ENCODE measurements at regions not wholly inside any gene's neighbourhood (a gene's known extent, or its start where the extent isn't known, plus 50 kb on each side); places are given as distances from the start of the nearest gene placed in this dataset.
"Not testable (repeated sequence)": the region's sequence is repeated elsewhere in the genome, so short reads cannot be mapped to it uniquely, and the experiment has no call there.

DNA sequence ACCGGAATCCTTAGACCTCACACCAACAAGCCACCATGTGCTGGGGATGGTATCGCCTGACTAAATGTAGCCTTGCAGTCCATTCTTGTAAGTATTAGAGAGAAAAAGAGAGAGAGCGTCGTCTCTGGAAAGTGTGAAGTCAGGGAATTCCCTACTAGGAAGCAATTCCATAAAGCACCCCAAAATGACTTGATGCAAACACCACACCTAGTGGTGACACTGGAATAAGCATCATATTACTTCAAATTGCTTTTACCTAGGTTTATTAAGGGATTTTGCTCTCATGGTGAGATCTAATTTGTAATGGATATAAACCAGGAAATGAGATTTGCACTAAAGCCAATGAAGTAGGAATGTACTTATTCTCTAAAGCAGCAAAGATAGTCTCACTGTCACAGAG lies 111.4 kb upstream of the METTL9 start:
- H3K9ac ChIP-seq (ENCODE audit: low read length); H3K27ac ChIP-seq (ENCODE audit: low read depth, low read length); H3K4me1 ChIP-seq (ENCODE audit: control insufficient read depth, insufficient read depth, low read length); H3K36me3 ChIP-seq (ENCODE audit: control insufficient read depth, insufficient read depth, low read length); H3K4me3 ChIP-seq (ENCODE audit: low read length); H3K27me3 ChIP-seq (ENCODE audit: control insufficient read depth, insufficient read depth, low read length): not testable (repeated sequence)

- H3K4me3 ChIP-seq (ENCODE audit: low read length); H3K27ac ChIP-seq (ENCODE audit: low read depth, low read length); H3K4me1 ChIP-seq (ENCODE audit: control insufficient read depth, insufficient read depth, low read length); H3K36me3 ChIP-seq (ENCODE audit: control insufficient read depth, insufficient read depth, low read length); H3K27me3 ChIP-seq (ENCODE audit: control insufficient read depth, insufficient read depth, low read length); H3K9ac ChIP-seq (ENCODE audit: low read length): not testable (repeated sequence)
Observed at GRCh38 chr16:21499046-21499445, 100.3 kb upstream of the METTL9 start.

GRCh38 chr16:21501223-21501868 lies 98.0 kb upstream of the METTL9 start:
- H3K9ac ChIP-seq (ENCODE audit: low read length); H3K4me1 ChIP-seq (ENCODE audit: control insufficient read depth, insufficient read depth, low read length); H3K27me3 ChIP-seq (ENCODE audit: control insufficient read depth, insufficient read depth, low read length); H3K36me3 ChIP-seq (ENCODE audit: control insufficient read depth, insufficient read depth, low read length): not testable (repeated sequence)
- peak overlapping the region; percentile 93 for H3K27ac ChIP-seq (ENCODE audit: low read depth, low read length)
- H3K4me3 ChIP-seq (ENCODE audit: low read length) = peak overlapping the region; percentile 77

- Histone ChIP-seq H3K27me3 (ENCODE audit: control insufficient read depth, insufficient read depth, low read length) (no peaks in the 10 kb centered on the region), H3K36me3 (ENCODE audit: control insufficient read depth, insufficient read depth, low read length) (no peaks in the 10 kb centered on the region), H3K4me1 (ENCODE audit: control insufficient read depth, insufficient read depth, low read length) (peaks cover 2% of the 10 kb centered on the region), H3K27ac (ENCODE audit: low read depth, low read length) (peak overlapping the region; percentile 93), H3K4me3 (ENCODE audit: low read length) (peak overlapping the region; percentile 77), H3K9ac (ENCODE audit: low read length) (peak overlapping the region; percentile 56)
Observed at GRCh38 chr16:21501869-21502667, 97.3 kb upstream of the METTL9 start.

DNA sequence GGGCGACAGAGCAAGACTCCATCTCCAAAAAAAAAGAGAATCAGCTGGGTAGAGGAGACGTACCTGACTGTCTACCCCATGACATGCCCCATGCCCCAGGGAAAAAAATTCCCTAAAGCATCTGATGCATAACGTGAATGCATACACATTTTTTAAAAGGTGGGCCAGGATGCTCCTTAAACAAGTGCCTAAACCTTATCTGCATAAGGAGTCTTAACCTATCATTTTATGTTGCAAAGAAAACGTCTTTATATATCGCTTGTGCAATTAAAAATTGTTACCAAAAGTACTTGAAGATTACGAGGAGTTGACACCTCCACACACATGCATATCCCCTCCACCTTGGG lies 95.8 kb upstream of the METTL9 start:
- H3K27me3 ChIP-seq (ENCODE audit: control insufficient read depth, insufficient read depth, low read length); H3K4me1 ChIP-seq (ENCODE audit: control insufficient read depth, insufficient read depth, low read length); H3K9ac ChIP-seq (ENCODE audit: low read length); H3K27ac ChIP-seq (ENCODE audit: low read depth, low read length); H3K4me3 ChIP-seq (ENCODE audit: low read length); H3K36me3 ChIP-seq (ENCODE audit: control insufficient read depth, insufficient read depth, low read length): not testable (repeated sequence)

DNA sequence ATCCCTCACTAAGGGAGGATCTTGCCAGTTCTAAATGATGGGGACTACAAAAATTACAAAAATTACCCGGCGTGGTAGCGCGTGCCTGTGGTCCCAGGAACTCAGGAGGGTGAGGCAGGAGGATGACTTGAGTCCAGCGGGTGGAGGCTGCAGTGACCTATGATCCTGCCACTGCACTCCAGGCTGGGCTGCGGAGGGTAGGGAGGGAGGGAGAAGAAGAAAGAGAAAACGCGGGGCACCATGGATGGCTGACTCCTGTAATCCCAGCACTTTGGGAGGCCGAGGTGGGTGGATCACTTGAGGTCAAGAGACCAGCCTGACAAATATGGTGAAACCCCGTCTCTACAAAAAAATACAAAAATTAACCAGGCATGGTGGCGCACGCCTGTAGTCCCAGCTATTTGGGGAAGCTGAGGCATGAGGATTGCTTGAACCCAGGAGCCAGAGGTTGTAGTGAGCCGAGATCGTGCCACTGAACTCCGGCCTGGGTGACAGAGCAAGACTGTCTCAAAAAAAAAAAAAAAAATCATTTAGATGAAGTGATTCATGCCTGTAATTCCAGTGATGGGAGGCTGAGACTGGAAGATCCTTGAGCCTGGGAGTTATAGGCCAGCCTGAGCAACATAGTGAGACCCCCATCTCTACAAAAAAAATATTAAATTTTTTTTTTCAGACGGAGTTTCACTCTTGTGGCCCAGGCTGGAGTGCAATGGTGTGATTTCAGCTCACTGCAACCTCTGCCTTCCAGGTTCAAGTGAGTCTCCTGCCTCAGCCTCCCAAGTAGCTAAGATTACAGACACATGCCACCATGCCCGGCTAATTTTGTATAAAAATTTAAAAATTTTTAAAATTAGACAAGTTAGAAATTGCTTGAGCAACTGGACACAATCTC lies 95.2 kb upstream of the METTL9 start:
- H3K4me3 ChIP-seq (ENCODE audit: low read length); H3K9ac ChIP-seq (ENCODE audit: low read length); H3K4me1 ChIP-seq (ENCODE audit: control insufficient read depth, insufficient read depth, low read length); H3K27me3 ChIP-seq (ENCODE audit: control insufficient read depth, insufficient read depth, low read length); H3K36me3 ChIP-seq (ENCODE audit: control insufficient read depth, insufficient read depth, low read length); H3K27ac ChIP-seq (ENCODE audit: low read depth, low read length): not testable (repeated sequence)

GRCh38 chr16:21505751-21506520 lies 93.4 kb upstream of the METTL9 start:
- not testable (repeated sequence) for H3K4me3 ChIP-seq (ENCODE audit: low read length); H3K27me3 ChIP-seq (ENCODE audit: control insufficient read depth, insufficient read depth, low read length); H3K9ac ChIP-seq (ENCODE audit: low read length); H3K27ac ChIP-seq (ENCODE audit: low read depth, low read length); H3K36me3 ChIP-seq (ENCODE audit: control insufficient read depth, insufficient read depth, low read length)
- H3K4me1 ChIP-seq (ENCODE audit: control insufficient read depth, insufficient read depth, low read length) = peaks cover 17% of the 10 kb centered on the region

- not testable (repeated sequence) for H3K9ac ChIP-seq (ENCODE audit: low read length); H3K27me3 ChIP-seq (ENCODE audit: control insufficient read depth, insufficient read depth, low read length); H3K4me3 ChIP-seq (ENCODE audit: low read length); H3K36me3 ChIP-seq (ENCODE audit: control insufficient read depth, insufficient read depth, low read length)
- H3K4me1 ChIP-seq (ENCODE audit: control insufficient read depth, insufficient read depth, low read length) = peaks cover 22% of the 10 kb centered on the region
- H3K27ac ChIP-seq (ENCODE audit: low read depth, low read length) = peak overlapping the region; percentile 27
Observed at GRCh38 chr16:21506857-21507456, 92.4 kb upstream of the METTL9 start.

- not testable (repeated sequence) for H3K9ac ChIP-seq (ENCODE audit: low read length); H3K27me3 ChIP-seq (ENCODE audit: control insufficient read depth, insufficient read depth, low read length); H3K36me3 ChIP-seq (ENCODE audit: control insufficient read depth, insufficient read depth, low read length); H3K4me3 ChIP-seq (ENCODE audit: low read length)
- peaks cover 29% of the 10 kb centered on the region for H3K4me1 ChIP-seq (ENCODE audit: control insufficient read depth, insufficient read depth, low read length)
- peak overlapping the region; percentile 46 for H3K27ac ChIP-seq (ENCODE audit: low read depth, low read length)
Observed at GRCh38 chr16:21507631-21508305, 91.6 kb upstream of the METTL9 start.

- H3K4me3 ChIP-seq (ENCODE audit: low read length); H3K27me3 ChIP-seq (ENCODE audit: control insufficient read depth, insufficient read depth, low read length); H3K9ac ChIP-seq (ENCODE audit: low read length); H3K36me3 ChIP-seq (ENCODE audit: control insufficient read depth, insufficient read depth, low read length): not testable (repeated sequence)
- Histone ChIP-seq H3K4me1 (ENCODE audit: control insufficient read depth, insufficient read depth, low read length) (peaks cover 36% of the 10 kb centered on the region), H3K27ac (ENCODE audit: low read depth, low read length) (peak overlapping the region; percentile 54)
Observed at GRCh38 chr16:21508661-21509436, 90.5 kb upstream of the METTL9 start.

Data from rectal smooth muscle tissue (tissue), 1 donor.